ENCODE measurements at regions not wholly inside any gene's neighbourhood (a gene's known extent, or its start where the extent isn't known, plus 50 kb on each side); places are given as distances from the start of the nearest gene placed in this dataset.

- Mint-ChIP-seq H3K4me1 (ENCODE audit: unreplicated experiment) (no peaks in the 10 kb centered on the region), H3K9me3 (ENCODE audit: unreplicated experiment) (no peaks in the 10 kb centered on the region), H3K27ac (ENCODE audit: unreplicated experiment) (no peak overlapping the region), H3K36me3 (ENCODE audit: unreplicated experiment) (no peaks in the 10 kb centered on the region), H3K27me3 (ENCODE audit: unreplicated experiment) (peaks cover 2% of the 10 kb centered on the region), H3K4me3 (ENCODE audit: unreplicated experiment) (no peak overlapping the region)
- no peak for DNase-seq (ENCODE audit: extremely low spot score, unreplicated experiment)
- no peak for TF ChIP-seq CTCF (IDR thresholded peaks at IDR 0.05)
Measured at GRCh38 chr9:71183251-71183650, 61.8 kb upstream of the TRPM3 start.

GRCh38 chr9:71179183-71179582 lies 57.8 kb upstream of the TRPM3 start:
- H3K4me3 Mint-ChIP-seq (ENCODE audit: unreplicated experiment) = no peak overlapping the region

GRCh38 chr9:71177901-71178300 lies 56.5 kb upstream of the TRPM3 start:
- no peak for DNase-seq (ENCODE audit: extremely low spot score, unreplicated experiment)
- H3K4me3 Mint-ChIP-seq (ENCODE audit: unreplicated experiment) = no peak overlapping the region
- TF ChIP-seq CTCF (IDR thresholded peaks at IDR 0.05) = no peak
- no peak overlapping the region for H3K27ac Mint-ChIP-seq (ENCODE audit: unreplicated experiment)
- H3K27me3 Mint-ChIP-seq (ENCODE audit: unreplicated experiment) = no peaks in the 10 kb centered on the region
- no peaks in the 10 kb centered on the region for H3K36me3 Mint-ChIP-seq (ENCODE audit: unreplicated experiment)
- H3K9me3 Mint-ChIP-seq (ENCODE audit: unreplicated experiment) = no peaks in the 10 kb centered on the region
- H3K4me1 Mint-ChIP-seq (ENCODE audit: unreplicated experiment) = no peaks in the 10 kb centered on the region

More at GRCh38 chr9:71179183-71179582, 57.8 kb upstream of the TRPM3 start:
- Mint-ChIP-seq H3K4me1 (ENCODE audit: unreplicated experiment) (no peaks in the 10 kb centered on the region), H3K27ac (ENCODE audit: unreplicated experiment) (no peak overlapping the region), H3K9me3 (ENCODE audit: unreplicated experiment) (no peaks in the 10 kb centered on the region), H3K36me3 (ENCODE audit: unreplicated experiment) (no peaks in the 10 kb centered on the region), H3K27me3 (ENCODE audit: unreplicated experiment) (no peaks in the 10 kb centered on the region)
- DNase-seq (ENCODE audit: extremely low spot score, unreplicated experiment) = no peak
- TF ChIP-seq CTCF (IDR thresholded peaks at IDR 0.05) = no peak

GRCh38 chr9:71171517-71171916 lies 50.1 kb upstream of the TRPM3 start:
- H3K27ac Mint-ChIP-seq (ENCODE audit: unreplicated experiment) = no peak overlapping the region
- H3K9me3 Mint-ChIP-seq (ENCODE audit: unreplicated experiment) = no peaks in the 10 kb centered on the region
- no peaks in the 10 kb centered on the region for H3K36me3 Mint-ChIP-seq (ENCODE audit: unreplicated experiment)
- H3K27me3 Mint-ChIP-seq (ENCODE audit: unreplicated experiment) = no peaks in the 10 kb centered on the region
- no peak overlapping the region for H3K4me3 Mint-ChIP-seq (ENCODE audit: unreplicated experiment)
- no peak for TF ChIP-seq CTCF (IDR thresholded peaks at IDR 0.05)
- DNase-seq (ENCODE audit: extremely low spot score, unreplicated experiment) = no peak
- H3K4me1 Mint-ChIP-seq (ENCODE audit: unreplicated experiment) = no peaks in the 10 kb centered on the region

Data from osteocyte (in vitro differentiated cells).